GM21528 (cell line): ENCODE measurements at regions not wholly inside any gene's neighbourhood (a gene's known extent, or its start where the extent isn't known, plus 50 kb on each side); places are given as distances from the start of the nearest gene placed in this dataset.

Experiments
- ATAC-seq: cut with Tn5 transposase; IDR thresholded peaks from one replicate; pipeline ENCODE4 v1.9.1; 2021; ENCODE audit warnings: mild to moderate bottlenecking, moderate library complexity; ENCODE audit not compliant: unreplicated experiment, low FRiP score

GRCh38 chr21:27721675-27722074 lies 754.8 kb upstream of the ADAMTS5 start:
- no peak for ATAC-seq

DNA sequence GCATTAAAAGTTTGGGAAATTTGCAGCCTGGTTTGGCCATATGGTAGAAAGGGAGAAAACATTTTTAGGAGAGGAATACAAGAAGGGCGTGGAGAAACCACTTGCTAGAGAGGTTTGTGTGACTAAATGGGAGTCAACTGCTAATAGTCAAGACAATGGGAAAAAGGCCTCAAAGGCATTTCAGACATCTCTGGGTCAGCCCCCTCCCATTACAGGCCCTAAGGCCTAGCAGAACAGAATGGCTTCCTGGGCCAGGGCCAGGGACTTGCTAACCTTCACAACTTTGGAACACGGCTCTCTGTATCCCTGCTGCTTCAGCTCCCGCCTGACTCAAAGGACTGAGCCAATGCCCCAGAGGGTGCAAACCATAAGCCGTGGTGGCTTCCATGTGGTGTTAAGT lies 752.3 kb upstream of the ADAMTS5 start:
- ATAC-seq, result no peak

DNA sequence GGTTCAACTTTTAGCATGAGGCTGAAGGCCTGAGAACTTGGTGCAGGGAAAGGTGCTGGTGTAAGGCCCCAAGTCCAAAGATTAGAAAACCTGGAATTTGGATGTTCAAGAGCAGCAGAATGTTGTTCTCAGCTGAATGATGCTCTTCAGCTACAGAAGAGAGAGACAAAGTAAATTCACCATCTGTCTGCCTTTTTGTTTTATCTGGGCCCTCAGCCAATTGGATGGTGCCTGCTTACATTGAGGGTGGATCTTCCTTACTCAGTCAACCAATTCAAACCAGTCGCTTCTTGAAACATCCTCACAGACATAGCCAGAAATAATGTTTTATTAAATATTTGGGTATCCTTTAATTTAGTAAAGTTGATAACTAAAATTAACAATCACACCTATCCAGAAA lies 748.2 kb upstream of the ADAMTS5 start:
- ATAC-seq, result no peak

DNA sequence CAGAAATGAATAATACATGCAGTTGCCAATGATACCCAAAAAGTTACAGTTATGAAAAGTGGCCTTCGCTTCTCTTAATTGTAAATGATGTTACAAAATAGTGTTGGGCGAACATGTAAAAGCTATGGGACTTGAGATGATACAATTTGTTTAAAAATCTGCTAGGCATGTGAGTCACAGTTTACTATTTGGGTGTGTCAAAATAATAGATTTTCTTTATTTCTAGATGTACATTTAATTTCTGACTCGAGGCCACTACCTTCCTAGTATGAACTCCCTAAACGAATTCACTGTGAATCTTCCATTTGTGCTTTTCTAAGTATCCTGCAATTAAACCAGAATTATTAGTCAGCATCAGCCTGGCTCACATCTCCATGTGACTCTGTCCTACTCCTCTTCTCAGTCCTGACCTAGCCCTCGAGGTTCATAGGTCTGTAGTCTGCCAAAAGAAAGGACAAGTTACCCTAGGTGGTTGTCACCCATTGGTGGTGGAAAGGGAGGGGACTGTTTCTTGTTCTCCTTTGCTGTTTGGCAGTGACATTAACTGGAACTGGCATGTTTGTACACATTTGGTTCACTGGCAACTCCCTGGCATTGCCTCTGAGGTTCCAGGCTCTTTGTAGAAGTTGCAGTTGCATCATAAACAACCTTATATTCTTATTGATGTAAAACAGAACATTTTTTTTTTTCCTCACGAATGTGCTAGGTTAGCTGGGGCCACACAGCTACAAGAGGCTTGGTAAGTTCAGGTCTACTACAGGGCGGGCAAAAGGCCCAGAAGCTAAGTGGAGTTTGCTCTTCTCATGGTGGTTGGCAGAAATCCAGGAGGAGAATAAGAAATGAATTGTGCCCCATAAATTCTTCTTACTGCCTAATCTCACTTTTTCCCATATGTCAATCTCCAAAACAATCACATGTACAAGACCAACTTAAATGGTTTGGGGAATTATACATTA lies 746.5 kb upstream of the ADAMTS5 start:
- no peak for ATAC-seq

GRCh38 chr21:27704567-27705166 lies 737.8 kb upstream of the ADAMTS5 start:
- no peak for ATAC-seq

DNA sequence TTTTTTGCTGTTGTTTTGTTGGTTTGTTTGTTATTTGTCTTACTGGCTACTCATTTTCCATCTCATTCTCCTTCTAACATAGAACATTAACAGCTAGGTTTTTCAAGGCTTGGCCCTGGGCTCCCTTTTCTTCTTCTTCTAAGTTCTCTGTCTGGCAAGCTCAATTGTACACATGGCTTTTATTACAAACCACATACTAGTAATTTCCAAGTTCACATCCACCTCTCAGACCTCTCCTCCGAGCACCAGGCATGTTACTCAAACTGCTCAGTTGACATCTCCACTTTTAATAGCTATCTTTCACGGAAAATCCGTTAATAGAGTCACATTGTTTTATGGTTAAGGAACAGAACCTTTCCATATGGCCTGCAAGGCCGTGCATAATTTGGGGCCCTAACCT lies 736.9 kb upstream of the ADAMTS5 start:
- no peak for ATAC-seq

GRCh38 chr21:27700974-27701614 lies 734.2 kb upstream of the ADAMTS5 start:
- no peak for ATAC-seq

DNA sequence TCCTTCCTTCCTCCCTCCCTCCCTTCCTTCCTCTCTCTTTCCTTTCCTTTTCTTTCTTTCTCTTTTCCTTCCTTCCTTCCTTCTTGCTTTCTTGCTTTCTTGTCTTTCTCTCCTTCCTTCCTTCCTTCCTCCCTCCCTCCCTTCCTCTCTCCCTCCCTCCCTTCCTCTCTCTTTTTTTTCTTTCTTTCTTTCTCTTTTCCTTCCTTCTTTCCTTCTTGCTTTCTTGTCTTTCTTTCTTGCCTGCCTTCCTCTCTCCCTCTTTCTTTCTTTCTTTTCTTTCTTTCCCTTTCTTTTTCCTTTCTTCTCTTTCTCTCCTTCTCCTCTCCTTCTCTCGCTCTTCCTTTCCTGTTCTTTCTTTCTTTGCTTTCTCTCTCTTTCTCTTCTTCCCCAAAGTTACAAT lies 728.4 kb upstream of the ADAMTS5 start:
- ATAC-seq, result no peak

- ATAC-seq, result no peak
Observed at GRCh38 chr21:27694667-27695066, 727.8 kb upstream of the ADAMTS5 start.

DNA sequence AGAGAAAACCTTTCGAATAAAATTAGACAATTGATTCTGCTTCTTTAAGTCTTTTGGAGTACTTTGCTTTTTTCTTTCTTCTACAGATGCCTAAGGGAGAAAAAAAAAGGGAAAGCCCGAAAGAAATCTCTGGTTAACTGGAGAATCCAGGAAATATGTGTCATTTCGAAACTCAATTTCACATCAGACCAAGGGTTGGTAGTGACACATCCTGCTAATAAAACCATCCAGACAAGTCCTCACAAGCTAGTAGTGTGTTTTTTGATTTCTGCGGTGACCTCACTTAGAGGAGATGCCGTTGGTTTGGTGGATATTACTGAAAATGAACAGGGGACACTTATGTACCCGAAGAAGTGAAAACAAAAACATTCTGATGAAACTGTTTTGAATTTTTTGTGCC lies 726.5 kb upstream of the ADAMTS5 start:
- ATAC-seq, result no peak

DNA sequence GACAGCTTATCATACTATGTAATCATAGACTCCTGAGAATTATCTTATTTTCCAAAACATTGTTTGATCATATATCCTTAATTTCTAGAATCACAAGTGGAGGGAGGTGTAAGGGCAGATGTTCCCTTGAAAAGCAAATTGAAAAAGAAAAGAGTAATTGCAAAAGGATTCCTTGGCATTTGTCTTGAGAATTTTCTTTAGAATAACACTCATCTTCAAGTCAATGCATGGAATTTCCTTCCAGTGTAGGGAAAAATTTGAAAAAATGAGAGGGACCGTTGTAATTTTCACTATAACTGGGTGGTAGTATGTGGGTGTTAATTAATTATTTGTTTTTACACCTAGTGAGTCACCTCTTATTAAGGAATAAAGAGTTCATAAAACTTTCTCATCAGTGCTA lies 724.6 kb upstream of the ADAMTS5 start:
- no peak for ATAC-seq

DNA sequence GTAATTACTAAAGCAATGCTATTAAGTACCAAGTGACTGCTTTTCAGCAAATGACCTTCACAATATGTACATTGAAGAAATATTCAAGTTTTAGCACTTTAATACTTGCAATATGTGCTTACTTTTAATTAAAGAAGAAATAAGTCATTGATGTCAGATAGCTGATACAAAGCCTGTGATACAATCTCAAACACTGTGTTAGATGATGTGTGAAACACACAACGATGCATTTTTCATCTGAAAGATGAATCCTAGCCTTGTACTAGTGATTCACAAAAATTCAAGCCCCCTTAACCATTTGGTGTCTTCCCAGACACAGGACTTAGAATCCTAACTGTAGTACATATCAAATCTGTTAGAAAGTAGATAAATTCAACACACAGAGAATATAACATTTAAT lies 724.1 kb upstream of the ADAMTS5 start:
- no peak for ATAC-seq

DNA sequence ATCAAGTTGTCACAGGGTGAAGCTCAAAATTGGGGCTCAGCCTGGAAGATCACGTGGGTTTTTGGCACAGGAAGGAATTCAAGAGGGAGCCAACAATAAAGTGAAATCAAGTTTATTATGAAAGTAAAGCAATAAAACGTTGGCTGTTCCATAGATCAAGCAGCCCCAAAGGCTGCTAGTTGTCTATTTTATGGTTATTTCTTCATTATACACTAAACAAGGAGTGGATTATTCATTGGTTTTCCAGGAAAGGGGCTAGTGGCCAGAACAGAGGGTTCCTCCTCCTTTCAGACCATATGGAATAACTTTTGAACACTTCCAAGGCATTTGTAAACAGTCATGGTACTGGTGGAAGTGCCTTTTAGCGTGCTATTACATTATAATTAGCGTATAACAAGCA lies 723.5 kb upstream of the ADAMTS5 start:
- ATAC-seq, result no peak

GRCh38 chr21:27688773-27689172 lies 721.9 kb upstream of the ADAMTS5 start:
- ATAC-seq, result no peak

- no peak for ATAC-seq
Observed at GRCh38 chr21:27683292-27683691, 716.4 kb upstream of the ADAMTS5 start.

- no peak for ATAC-seq
Observed at GRCh38 chr21:27681841-27682240, 715.0 kb upstream of the ADAMTS5 start.

DNA sequence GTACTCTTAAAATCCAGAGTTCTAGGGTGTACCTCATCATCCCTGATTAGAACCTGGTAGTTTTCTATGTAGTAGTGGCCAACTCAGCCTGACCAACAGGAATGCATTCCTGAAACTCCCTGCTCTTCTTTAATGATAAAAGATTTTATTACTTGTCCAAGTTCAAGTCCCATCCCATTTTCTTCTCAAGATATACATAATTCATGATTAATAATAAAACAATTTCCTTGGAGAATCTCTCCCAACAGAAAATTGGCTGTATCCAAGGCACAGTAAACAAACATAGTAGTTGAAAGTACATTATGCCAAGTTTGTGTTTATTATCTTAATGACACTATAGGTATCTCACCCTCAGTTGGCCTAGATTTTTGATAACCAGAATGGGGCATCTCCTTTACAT lies 714.1 kb upstream of the ADAMTS5 start:
- no peak for ATAC-seq

- no peak for ATAC-seq
Observed at GRCh38 chr21:27680181-27680580, 713.3 kb upstream of the ADAMTS5 start.

- no peak for ATAC-seq
Observed at GRCh38 chr21:27678511-27678910, 711.6 kb upstream of the ADAMTS5 start.

DNA sequence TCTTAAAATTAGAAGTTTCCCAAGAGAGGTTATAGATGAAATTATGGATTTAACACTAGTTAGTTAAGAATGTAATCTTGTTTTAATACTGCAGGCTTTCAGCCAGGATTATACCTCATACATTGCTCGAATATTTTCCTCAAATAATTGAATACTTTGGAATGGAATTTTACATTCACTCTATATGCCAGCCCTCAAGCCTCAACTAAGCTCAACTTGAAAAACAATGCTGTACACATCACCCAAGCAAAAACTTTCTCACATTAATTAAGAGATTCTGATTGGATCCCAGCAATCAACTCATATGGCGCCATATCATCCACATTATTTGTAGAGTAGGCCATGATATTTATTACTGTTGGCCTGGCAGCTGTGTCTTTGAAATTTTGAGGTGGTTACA lies 710.7 kb upstream of the ADAMTS5 start:
- ATAC-seq, result no peak

- no peak for ATAC-seq
Observed at GRCh38 chr21:27675306-27675705, 708.4 kb upstream of the ADAMTS5 start.
